ENCODE measurements at regions not wholly inside any gene's neighbourhood (a gene's known extent, or its start where the extent isn't known, plus 50 kb on each side); places are given as distances from the start of the nearest gene placed in this dataset.

DNA sequence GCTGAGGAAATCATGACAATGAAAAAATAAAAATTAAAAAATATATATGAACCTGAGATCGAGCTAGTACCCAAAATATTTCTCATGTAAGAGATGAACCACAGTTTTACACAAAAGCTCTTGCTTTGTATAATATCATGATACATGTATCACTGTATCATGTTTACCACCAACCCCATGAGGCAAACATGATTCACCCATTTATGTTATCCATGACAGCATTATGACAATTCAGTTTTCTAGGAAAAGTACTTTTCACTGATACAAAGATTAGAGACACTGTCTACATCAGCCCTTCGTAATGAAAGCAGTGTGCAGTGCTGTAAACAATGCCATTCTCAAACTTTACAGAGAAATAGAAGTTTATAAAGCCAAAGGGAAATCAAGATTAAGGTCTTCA is 852.5 kb upstream of the LRRC4C start:
- Histone ChIP-seq H3K4me3 (no peak overlapping the region), H3K36me3 (no peaks in the 10 kb centered on the region), H3K4me1 (no peaks in the 10 kb centered on the region), H3K9me3 (no peaks in the 10 kb centered on the region), H3K27ac (no peak overlapping the region), H3K27me3 (no peaks in the 10 kb centered on the region)
- TF ChIP-seq, protein P1, sequence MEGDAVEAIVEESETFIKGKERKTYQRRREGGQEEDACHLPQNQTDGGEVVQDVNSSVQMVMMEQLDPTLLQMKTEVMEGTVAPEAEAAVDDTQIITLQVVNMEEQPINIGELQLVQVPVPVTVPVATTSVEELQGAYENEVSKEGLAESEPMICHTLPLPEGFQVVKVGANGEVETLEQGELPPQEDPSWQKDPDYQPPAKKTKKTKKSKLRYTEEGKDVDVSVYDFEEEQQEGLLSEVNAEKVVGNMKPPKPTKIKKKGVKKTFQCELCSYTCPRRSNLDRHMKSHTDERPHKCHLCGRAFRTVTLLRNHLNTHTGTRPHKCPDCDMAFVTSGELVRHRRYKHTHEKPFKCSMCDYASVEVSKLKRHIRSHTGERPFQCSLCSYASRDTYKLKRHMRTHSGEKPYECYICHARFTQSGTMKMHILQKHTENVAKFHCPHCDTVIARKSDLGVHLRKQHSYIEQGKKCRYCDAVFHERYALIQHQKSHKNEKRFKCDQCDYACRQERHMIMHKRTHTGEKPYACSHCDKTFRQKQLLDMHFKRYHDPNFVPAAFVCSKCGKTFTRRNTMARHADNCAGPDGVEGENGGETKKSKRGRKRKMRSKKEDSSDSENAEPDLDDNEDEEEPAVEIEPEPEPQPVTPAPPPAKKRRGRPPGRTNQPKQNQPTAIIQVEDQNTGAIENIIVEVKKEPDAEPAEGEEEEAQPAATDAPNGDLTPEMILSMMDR (IDR thresholded peaks at IDR 0.05), result no peak
- no peak for ATAC-seq
- no peak for DNase-seq
- no peak for FAIRE-seq
- intact Hi-C loops (cut with DNase I), result no loop called here
- WGBS, 2 donors, result 30 to 45% methylated on average over 2 of the region's 2 CpGs

DNA sequence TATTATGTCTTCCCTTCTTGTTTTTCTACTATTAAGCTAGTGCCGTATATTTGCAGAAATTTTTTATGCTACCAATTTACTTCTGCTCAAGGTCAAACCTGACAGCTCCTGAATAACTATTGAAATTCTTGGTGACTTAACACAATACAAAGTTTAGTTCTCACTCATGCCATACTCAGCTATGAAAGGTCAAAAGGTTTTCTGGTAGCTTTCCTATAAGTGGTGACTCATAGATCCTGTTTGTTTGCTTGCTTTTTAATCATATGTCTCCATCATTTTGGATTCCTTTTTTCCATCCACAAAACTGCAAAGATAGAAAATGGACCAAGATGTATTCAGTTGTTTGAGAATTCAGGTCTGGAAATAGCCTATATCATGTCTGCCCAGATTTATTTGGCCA is 855.8 kb upstream of the LRRC4C start:
- no peak overlapping the region for H3K27ac ChIP-seq
- no peaks in the 10 kb centered on the region for H3K27me3 ChIP-seq
- intact Hi-C loops (cut with DNase I), result no loop called here
- no peaks in the 10 kb centered on the region for H3K36me3 ChIP-seq
- DNase-seq (no peak), ATAC-seq (no peak), FAIRE-seq (no peak)
- H3K4me1 ChIP-seq, result no peaks in the 10 kb centered on the region
- WGBS, 2 donors, result 7 to 17% methylated on average over 1 of the region's 1 CpG
- no peak overlapping the region for H3K4me3 ChIP-seq
- no peaks in the 10 kb centered on the region for H3K9me3 ChIP-seq
- TF ChIP-seq, protein P1 (IDR thresholded peaks at IDR 0.05), result no peak

DNA sequence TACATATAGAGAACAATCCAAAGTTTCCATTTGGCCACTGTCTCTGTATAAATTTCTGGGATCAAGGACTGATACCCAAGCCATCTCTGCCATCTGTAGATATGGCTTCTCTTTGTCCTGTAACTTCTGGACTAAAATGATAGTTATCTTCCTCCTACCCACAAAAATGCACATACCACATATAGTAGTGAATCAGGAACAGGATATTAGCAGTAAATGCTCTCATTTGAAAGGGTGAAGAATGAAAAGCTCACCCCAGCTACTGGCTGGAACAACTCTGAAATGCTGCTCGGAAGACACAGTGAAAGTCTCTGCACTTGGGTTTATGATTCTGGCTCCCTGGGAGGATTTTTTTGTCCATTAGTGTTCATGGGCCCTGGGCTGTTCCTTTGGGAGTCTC is 856.4 kb upstream of the LRRC4C start:
- H3K27me3 ChIP-seq, result no peaks in the 10 kb centered on the region
- H3K36me3 ChIP-seq, result no peaks in the 10 kb centered on the region
- intact Hi-C loops (cut with DNase I), result no loop called here
- DNase-seq (no peak), FAIRE-seq (no peak), ATAC-seq (no peak)
- H3K4me3 ChIP-seq, result no peak overlapping the region
- H3K27ac ChIP-seq, result no peak overlapping the region
- no peaks in the 10 kb centered on the region for H3K9me3 ChIP-seq
- no peaks in the 10 kb centered on the region for H3K4me1 ChIP-seq
- TF ChIP-seq, protein P1 (IDR thresholded peaks at IDR 0.05), result no peak
- 53 to 73% methylated on average over 1 of the region's 1 CpG for WGBS, 2 donors

DNA sequence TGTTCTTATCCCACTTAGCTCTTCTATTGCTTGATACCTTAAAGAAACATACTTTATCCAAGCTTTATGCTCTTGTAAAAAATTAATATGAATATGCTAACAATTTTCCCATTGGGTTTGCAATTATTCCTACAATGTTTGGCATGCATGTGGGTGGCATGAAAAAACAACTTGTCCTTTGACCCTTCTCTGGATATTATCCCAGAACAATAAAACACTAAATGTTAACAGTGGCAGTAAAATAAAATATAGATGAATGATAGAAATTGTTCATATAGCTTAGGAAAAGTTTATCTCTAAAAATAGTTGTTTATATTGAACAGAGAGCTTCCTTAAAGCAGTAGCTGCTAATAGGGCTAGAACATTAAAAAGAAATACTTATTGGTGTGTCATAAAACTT is 860.5 kb upstream of the LRRC4C start:
- H3K4me3 ChIP-seq, result no peak overlapping the region
- H3K27ac ChIP-seq, result no peak overlapping the region
- no peaks in the 10 kb centered on the region for H3K27me3 ChIP-seq
- no peaks in the 10 kb centered on the region for H3K36me3 ChIP-seq
- FAIRE-seq (no peak), DNase-seq (no peak), ATAC-seq (no peak)
- TF ChIP-seq, protein P1 (IDR thresholded peaks at IDR 0.05), result no peak
- intact Hi-C loops (cut with DNase I), result no loop called here
- H3K9me3 ChIP-seq, result no peaks in the 10 kb centered on the region
- no peaks in the 10 kb centered on the region for H3K4me1 ChIP-seq

DNA sequence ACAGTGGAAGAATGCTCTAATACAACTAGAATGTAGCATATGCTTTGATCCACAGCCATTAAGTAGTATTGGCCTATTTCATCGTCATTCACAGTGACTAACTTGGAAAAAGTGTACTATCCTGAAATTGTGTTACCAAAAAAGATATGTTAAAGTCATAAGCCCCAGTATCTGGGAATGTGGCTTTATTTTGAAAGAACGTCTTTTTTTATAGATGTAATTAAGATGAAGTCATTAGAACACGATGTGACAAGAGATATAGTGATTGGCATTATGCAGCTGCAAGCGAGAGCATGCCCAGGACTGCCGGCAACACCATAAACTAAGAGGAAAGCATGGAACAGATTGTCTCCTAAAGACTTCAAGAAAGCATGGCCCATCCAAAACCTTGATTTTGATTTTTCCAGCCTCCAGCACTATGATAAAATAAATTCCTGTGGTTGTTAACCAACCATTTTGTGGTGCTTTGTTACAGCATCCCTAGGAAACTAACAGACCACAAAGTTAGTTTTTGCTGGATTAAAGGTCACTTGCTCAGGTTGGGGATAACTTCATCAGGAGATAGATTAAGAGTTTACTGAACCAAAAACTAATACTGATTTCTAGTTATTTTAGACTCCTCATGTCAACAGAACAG is 870.6 kb upstream of the LRRC4C start:
- no peak for ATAC-seq
- intact Hi-C loops (cut with DNase I), result no loop called here
- TF ChIP-seq, protein P1 (IDR thresholded peaks at IDR 0.05), result no peak
- no peaks in the 10 kb centered on the region for H3K36me3 ChIP-seq
- H3K27ac ChIP-seq, result no peak overlapping the region
- no peak for FAIRE-seq
- no peaks in the 10 kb centered on the region for H3K27me3 ChIP-seq
- H3K4me1 ChIP-seq, result no peaks in the 10 kb centered on the region
- DNase-seq, result no peak
- no peak overlapping the region for H3K4me3 ChIP-seq
- H3K9me3 ChIP-seq, result no peaks in the 10 kb centered on the region
- 40 to 46% methylated on average over 5 of the region's 5 CpGs for WGBS, 2 donors
